ENCODE measurements at regions not wholly inside any gene's neighbourhood (a gene's known extent, or its start where the extent isn't known, plus 50 kb on each side); places are given as distances from the start of the nearest gene placed in this dataset.

DNA sequence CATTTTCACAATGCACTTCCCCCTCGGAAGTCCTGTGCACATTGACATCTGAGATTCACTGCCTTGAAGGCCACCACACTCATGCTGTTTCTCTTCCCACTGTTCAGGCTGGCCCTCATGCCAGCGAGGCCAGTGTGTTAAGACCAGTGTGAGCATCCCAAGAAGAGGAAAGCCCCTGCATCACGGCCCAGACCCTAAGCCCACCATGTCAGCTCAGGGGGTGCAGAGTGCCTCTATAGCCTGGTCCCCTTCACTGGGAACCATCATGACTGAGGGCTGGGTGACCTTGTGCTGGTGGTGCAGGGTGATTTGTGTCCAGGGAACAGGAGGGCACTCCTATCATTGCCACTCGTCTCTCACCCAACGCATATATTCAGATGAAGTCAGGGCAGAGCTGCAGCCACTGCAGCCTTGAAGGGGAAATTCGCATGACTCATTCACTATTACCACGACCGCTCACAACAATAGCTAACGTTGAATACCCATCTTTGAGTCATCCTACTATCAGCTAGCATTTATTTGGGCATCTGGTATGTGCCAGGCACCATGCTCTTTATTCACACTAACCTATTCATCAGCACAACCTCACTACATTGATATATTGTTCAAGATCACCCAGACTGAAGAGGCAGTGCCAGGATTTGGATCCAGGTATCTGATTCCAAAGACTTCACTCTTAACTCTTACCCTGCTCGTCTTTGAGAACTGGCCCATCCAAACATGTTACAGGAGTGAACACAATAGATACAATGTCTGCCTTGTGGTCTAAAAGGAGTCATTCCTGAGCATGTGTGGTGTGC is 58.8 kb upstream of the SLC6A11 start:
- TF ChIP-seq CTCF (IDR thresholded peaks at IDR 0.05), result no peak
- TF ChIP-seq TCF7L2 (IDR thresholded peaks at IDR 0.05; ENCODE audit: low read depth, low read length), result no peak
- TF ChIP-seq REST (IDR thresholded peaks at IDR 0.05; ENCODE audit: insufficient read depth in 1 of 2, low read depth in 2 of 2, low read length in 1 of 2), result no peak
- TF ChIP-seq POLR2AphosphoS5 (IDR thresholded peaks at IDR 0.05; ENCODE audit: low read depth, low read length), result no peak
- TF ChIP-seq SIN3A (IDR thresholded peaks at IDR 0.05; ENCODE audit: borderline replicate concordance, insufficient read depth, low read depth, low read length), result no peak
